ENCODE measurements at regions not wholly inside any gene's neighbourhood (a gene's known extent, or its start where the extent isn't known, plus 50 kb on each side); places are given as distances from the start of the nearest gene placed in this dataset.

DNA sequence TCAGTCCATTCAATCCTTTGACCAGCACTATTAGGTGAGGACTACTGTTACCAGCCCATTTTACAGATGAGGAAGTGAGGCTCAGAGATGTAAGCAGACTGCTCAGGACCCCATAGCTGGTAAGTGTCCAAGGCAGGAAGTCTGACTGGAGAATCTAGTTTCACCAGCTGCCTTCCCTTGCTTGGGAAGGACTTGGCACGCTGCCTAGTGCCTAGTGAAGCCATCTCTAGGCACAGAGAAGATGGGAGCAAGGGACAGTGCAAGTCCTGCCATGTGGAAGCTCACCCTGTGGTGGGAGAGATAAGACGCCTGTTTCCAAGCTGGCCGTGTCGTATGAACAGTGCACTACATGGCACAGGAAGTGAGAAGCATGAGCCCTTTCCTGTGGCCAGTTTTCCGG lies 111.8 kb upstream of the TMC3 start:
- TF ChIP-seq, protein P1, sequence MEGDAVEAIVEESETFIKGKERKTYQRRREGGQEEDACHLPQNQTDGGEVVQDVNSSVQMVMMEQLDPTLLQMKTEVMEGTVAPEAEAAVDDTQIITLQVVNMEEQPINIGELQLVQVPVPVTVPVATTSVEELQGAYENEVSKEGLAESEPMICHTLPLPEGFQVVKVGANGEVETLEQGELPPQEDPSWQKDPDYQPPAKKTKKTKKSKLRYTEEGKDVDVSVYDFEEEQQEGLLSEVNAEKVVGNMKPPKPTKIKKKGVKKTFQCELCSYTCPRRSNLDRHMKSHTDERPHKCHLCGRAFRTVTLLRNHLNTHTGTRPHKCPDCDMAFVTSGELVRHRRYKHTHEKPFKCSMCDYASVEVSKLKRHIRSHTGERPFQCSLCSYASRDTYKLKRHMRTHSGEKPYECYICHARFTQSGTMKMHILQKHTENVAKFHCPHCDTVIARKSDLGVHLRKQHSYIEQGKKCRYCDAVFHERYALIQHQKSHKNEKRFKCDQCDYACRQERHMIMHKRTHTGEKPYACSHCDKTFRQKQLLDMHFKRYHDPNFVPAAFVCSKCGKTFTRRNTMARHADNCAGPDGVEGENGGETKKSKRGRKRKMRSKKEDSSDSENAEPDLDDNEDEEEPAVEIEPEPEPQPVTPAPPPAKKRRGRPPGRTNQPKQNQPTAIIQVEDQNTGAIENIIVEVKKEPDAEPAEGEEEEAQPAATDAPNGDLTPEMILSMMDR (conservative IDR thresholded peaks at IDR 0.05): no peak
- TF ChIP-seq ZFX (IDR thresholded peaks at IDR 0.05): no peak

All from C4-2B (cell line).